GM11168 (cell line): ENCODE measurements at regions not wholly inside any gene's neighbourhood (a gene's known extent, or its start where the extent isn't known, plus 50 kb on each side); places are given as distances from the start of the nearest gene placed in this dataset.
"Not testable (repeated sequence)": the region's sequence is repeated elsewhere in the genome, so short reads cannot be mapped to it uniquely, and the experiment has no call there.

Experiments
- in situ Hi-C: fragments of 300-500 bp; cut with MboI; formaldehyde crosslinking; loops from one replicate; pipeline ENCODE4 v1.12.0; 2022; ENCODE audit warnings: low sequenced_read_pairs; ENCODE audit not compliant: unreplicated experiment

- in situ Hi-C loops: no loop called here
Measured at GRCh38 chr5:100401149-100401548, 134.0 kb upstream of the FAM174A start.

GRCh38 chr5:100398815-100399214 lies 136.4 kb upstream of the FAM174A start:
- in situ Hi-C loops: not testable (repeated sequence)

- in situ Hi-C loops: loop anchor here (5.0 kb wide), 1 partner anchor 317 kb away; no protein-coding TSS in a partner anchor
Measured at GRCh38 chr5:100379254-100379858, 155.8 kb upstream of the FAM174A start.

- in situ Hi-C loops: loop anchor here (5.0 kb wide), 1 partner anchor 963 kb away; no protein-coding TSS in a partner anchor
Measured at GRCh38 chr5:100364757-100365478, 170.3 kb upstream of the FAM174A start.

GRCh38 chr5:100364343-100364742 lies 170.8 kb upstream of the FAM174A start:
- in situ Hi-C loops: loop anchor here (5.0 kb wide), 1 partner anchor 962 kb away; no protein-coding TSS in a partner anchor

GRCh38 chr5:100359998-100360397 lies 175.2 kb upstream of the FAM174A start:
- in situ Hi-C loops: loop anchor here (5.0 kb wide), 1 partner anchor 958 kb away; no protein-coding TSS in a partner anchor

- in situ Hi-C loops: not testable (repeated sequence)
Measured at GRCh38 chr5:100346269-100346668, 188.9 kb upstream of the FAM174A start.

- in situ Hi-C loops: not testable (repeated sequence)
Measured at GRCh38 chr5:100341485-100341884, 193.7 kb upstream of the FAM174A start.

GRCh38 chr5:100322483-100322882 lies 212.7 kb upstream of the FAM174A start:
- in situ Hi-C loops: no loop called here

GRCh38 chr5:100319885-100320284 lies 215.3 kb upstream of the FAM174A start:
- in situ Hi-C loops: no loop called here

- in situ Hi-C loops: no loop called here
Measured at GRCh38 chr5:100313657-100314056, 221.5 kb upstream of the FAM174A start.

GRCh38 chr5:100311806-100312205 lies 223.4 kb upstream of the FAM174A start:
- in situ Hi-C loops: no loop called here

GRCh38 chr5:100306000-100306399 lies 229.2 kb upstream of the FAM174A start:
- in situ Hi-C loops: no loop called here

- in situ Hi-C loops: no loop called here
Measured at GRCh38 chr5:100303216-100303615, 232.0 kb upstream of the FAM174A start.

GRCh38 chr5:100299261-100299660 lies 235.9 kb upstream of the FAM174A start:
- in situ Hi-C loops: no loop called here

GRCh38 chr5:100276071-100276470 lies 259.1 kb upstream of the FAM174A start:
- in situ Hi-C loops: no loop called here

GRCh38 chr5:100275631-100276030 lies 259.5 kb upstream of the FAM174A start:
- in situ Hi-C loops: no loop called here

GRCh38 chr5:100273846-100274580 lies 261.2 kb upstream of the FAM174A start:
- in situ Hi-C loops: no loop called here

- in situ Hi-C loops: no loop called here
Measured at GRCh38 chr5:100270023-100270771, 265.0 kb upstream of the FAM174A start.

GRCh38 chr5:100260968-100261367 lies 274.2 kb upstream of the FAM174A start:
- in situ Hi-C loops: no loop called here
